ENCODE measurements at regions not wholly inside any gene's neighbourhood (a gene's known extent, or its start where the extent isn't known, plus 50 kb on each side); places are given as distances from the start of the nearest gene placed in this dataset.

GRCh38 chr18:4878480-4878879 is 318.6 kb downstream of the AKAIN1 start:
- Histone ChIP-seq H4K8ac (ENCODE audit: low read depth, low read length) (no peak overlapping the region), H3K9me3 (replicated peaks in 1 of 2; ENCODE audit: control insufficient read depth in 2 of 2, insufficient read depth in 1 of 2, low read depth in 1 of 2, low read length in 2 of 2) (no peaks in the 10 kb centered on the region), H2BK12ac (ENCODE audit: low read length) (no peak overlapping the region), H2AFZ (ENCODE audit: low read length) (no peak overlapping the region), H3K23ac (ENCODE audit: low read depth, low read length, poor library complexity) (no peak overlapping the region), H3K36me3 (replicated peaks in 1 of 2; ENCODE audit: control insufficient read depth in 2 of 2, insufficient read depth in 2 of 2, low read length in 2 of 2) (no peaks in the 10 kb centered on the region), H3K4me1 (ENCODE audit: control insufficient read depth in 2 of 2, insufficient read depth in 1 of 2, low read depth in 1 of 2, low read length in 2 of 2) (no peaks in the 10 kb centered on the region), H4K91ac (ENCODE audit: low read depth, low read length, poor library complexity) (no peak overlapping the region), H3K4me2 (ENCODE audit: insufficient read depth, low read length, poor library complexity, severe bottlenecking) (no peak overlapping the region), H3K14ac (ENCODE audit: low read length) (no peak overlapping the region), H2BK5ac (ENCODE audit: low read length) (no peak overlapping the region), H3K4me3 (ENCODE audit: low read length in 2 of 2) (no peak overlapping the region), H3K9ac (ENCODE audit: low read depth, low read length, poor library complexity) (no peak overlapping the region), H3K4ac (ENCODE audit: low read length) (no peak overlapping the region), H2BK15ac (ENCODE audit: low read length) (no peak overlapping the region), H3K79me1 (ENCODE audit: low read depth, low read length) (no peaks in the 10 kb centered on the region), H3K27me3 (ENCODE audit: control insufficient read depth in 3 of 3, insufficient read depth in 3 of 3, low read depth in 1 of 3, low read length in 3 of 3) (no peaks in the 10 kb centered on the region), H3K18ac (ENCODE audit: low read length) (no peak overlapping the region), H3K27ac (replicated peaks; ENCODE audit: low read length) (no peak overlapping the region), H2BK120ac (ENCODE audit: low read depth, low read length) (no peak overlapping the region), H2AK5ac (ENCODE audit: low read depth, low read length) (no peak overlapping the region)
- DNase-seq (ENCODE audit: low spot score) = no peak
- no CpG with 5 or more reads among the region's 4 CpGs for WGBS, 2 donors (ENCODE audit: extremely low coverage in 2 of 2, insufficient read length in 2 of 2, insufficient replicate concordance in 1 of 2)

GRCh38 chr18:4871197-4871596 is 325.9 kb downstream of the AKAIN1 start:
- Histone ChIP-seq H3K27ac (replicated peaks; ENCODE audit: low read length) (no peak overlapping the region), H3K27me3 (ENCODE audit: control insufficient read depth in 3 of 3, insufficient read depth in 3 of 3, low read depth in 1 of 3, low read length in 3 of 3) (no peaks in the 10 kb centered on the region), H3K4me1 (ENCODE audit: control insufficient read depth in 2 of 2, insufficient read depth in 1 of 2, low read depth in 1 of 2, low read length in 2 of 2) (no peaks in the 10 kb centered on the region), H3K18ac (ENCODE audit: low read length) (no peak overlapping the region), H3K36me3 (replicated peaks in 1 of 2; ENCODE audit: control insufficient read depth in 2 of 2, insufficient read depth in 2 of 2, low read length in 2 of 2) (no peaks in the 10 kb centered on the region), H2BK5ac (ENCODE audit: low read length) (no peak overlapping the region), H2BK120ac (ENCODE audit: low read depth, low read length) (no peak overlapping the region), H4K8ac (ENCODE audit: low read depth, low read length) (no peak overlapping the region), H3K4me3 (ENCODE audit: low read length in 2 of 2) (no peak overlapping the region), H3K14ac (ENCODE audit: low read length) (no peak overlapping the region), H3K9me3 (replicated peaks in 1 of 2; ENCODE audit: control insufficient read depth in 2 of 2, insufficient read depth in 1 of 2, low read depth in 1 of 2, low read length in 2 of 2) (no peaks in the 10 kb centered on the region), H3K79me1 (ENCODE audit: low read depth, low read length) (no peaks in the 10 kb centered on the region), H4K91ac (ENCODE audit: low read depth, low read length, poor library complexity) (no peak overlapping the region), H3K4ac (ENCODE audit: low read length) (no peak overlapping the region), H3K4me2 (ENCODE audit: insufficient read depth, low read length, poor library complexity, severe bottlenecking) (no peak overlapping the region), H3K9ac (ENCODE audit: low read depth, low read length, poor library complexity) (no peak overlapping the region), H2BK12ac (ENCODE audit: low read length) (no peak overlapping the region), H2BK15ac (ENCODE audit: low read length) (no peak overlapping the region), H3K23ac (ENCODE audit: low read depth, low read length, poor library complexity) (no peak overlapping the region), H2AK5ac (ENCODE audit: low read depth, low read length) (no peak overlapping the region), H2AFZ (ENCODE audit: low read length) (no peak overlapping the region)
- DNase-seq (ENCODE audit: low spot score) = no peak

GRCh38 chr18:4870177-4870773 is 326.8 kb downstream of the AKAIN1 start:
- H2AK5ac ChIP-seq (ENCODE audit: low read depth, low read length) = no peak overlapping the region
- no peak overlapping the region for H2BK120ac ChIP-seq (ENCODE audit: low read depth, low read length)
- H3K36me3 ChIP-seq (replicated peaks in 1 of 2; ENCODE audit: control insufficient read depth in 2 of 2, insufficient read depth in 2 of 2, low read length in 2 of 2) = no peaks in the 10 kb centered on the region
- no peak overlapping the region for H4K8ac ChIP-seq (ENCODE audit: low read depth, low read length)
- H4K91ac ChIP-seq (ENCODE audit: low read depth, low read length, poor library complexity) = no peak overlapping the region
- no peak overlapping the region for H3K18ac ChIP-seq (ENCODE audit: low read length)
- H2BK12ac ChIP-seq (ENCODE audit: low read length) = no peak overlapping the region
- H3K27ac ChIP-seq (replicated peaks; ENCODE audit: low read length) = no peak overlapping the region
- no peaks in the 10 kb centered on the region for H3K27me3 ChIP-seq (ENCODE audit: control insufficient read depth in 3 of 3, insufficient read depth in 3 of 3, low read depth in 1 of 3, low read length in 3 of 3)
- H3K4me3 ChIP-seq (ENCODE audit: low read length in 2 of 2) = no peak overlapping the region
- WGBS, 2 donors (ENCODE audit: extremely low coverage in 2 of 2, insufficient read length in 2 of 2, insufficient replicate concordance in 1 of 2) = no CpG with 5 or more reads among the region's 4 CpGs
- H3K14ac ChIP-seq (ENCODE audit: low read length) = no peak overlapping the region
- no peak overlapping the region for H2BK15ac ChIP-seq (ENCODE audit: low read length)
- H2BK5ac ChIP-seq (ENCODE audit: low read length) = no peak overlapping the region
- H3K4me2 ChIP-seq (ENCODE audit: insufficient read depth, low read length, poor library complexity, severe bottlenecking) = no peak overlapping the region
- H3K79me1 ChIP-seq (ENCODE audit: low read depth, low read length) = no peaks in the 10 kb centered on the region
- DNase-seq (ENCODE audit: low spot score) = no peak
- H3K9ac ChIP-seq (ENCODE audit: low read depth, low read length, poor library complexity) = no peak overlapping the region
- H3K9me3 ChIP-seq (replicated peaks in 1 of 2; ENCODE audit: control insufficient read depth in 2 of 2, insufficient read depth in 1 of 2, low read depth in 1 of 2, low read length in 2 of 2) = no peaks in the 10 kb centered on the region
- no peak overlapping the region for H3K4ac ChIP-seq (ENCODE audit: low read length)
- no peak overlapping the region for H3K23ac ChIP-seq (ENCODE audit: low read depth, low read length, poor library complexity)
- H2AFZ ChIP-seq (ENCODE audit: low read length) = no peak overlapping the region
- no peaks in the 10 kb centered on the region for H3K4me1 ChIP-seq (ENCODE audit: control insufficient read depth in 2 of 2, insufficient read depth in 1 of 2, low read depth in 1 of 2, low read length in 2 of 2)

GRCh38 chr18:4869155-4869554 is 327.9 kb downstream of the AKAIN1 start:
- Histone ChIP-seq H2AK5ac (ENCODE audit: low read depth, low read length) (no peak overlapping the region), H3K27me3 (ENCODE audit: control insufficient read depth in 3 of 3, insufficient read depth in 3 of 3, low read depth in 1 of 3, low read length in 3 of 3) (no peaks in the 10 kb centered on the region), H2BK15ac (ENCODE audit: low read length) (no peak overlapping the region), H2AFZ (ENCODE audit: low read length) (no peak overlapping the region), H3K4me2 (ENCODE audit: insufficient read depth, low read length, poor library complexity, severe bottlenecking) (no peak overlapping the region), H2BK12ac (ENCODE audit: low read length) (no peak overlapping the region), H4K8ac (ENCODE audit: low read depth, low read length) (no peak overlapping the region), H3K79me1 (ENCODE audit: low read depth, low read length) (no peaks in the 10 kb centered on the region), H3K23ac (ENCODE audit: low read depth, low read length, poor library complexity) (no peak overlapping the region), H2BK120ac (ENCODE audit: low read depth, low read length) (no peak overlapping the region), H3K18ac (ENCODE audit: low read length) (no peak overlapping the region), H3K9ac (ENCODE audit: low read depth, low read length, poor library complexity) (no peak overlapping the region), H3K14ac (ENCODE audit: low read length) (no peak overlapping the region), H4K91ac (ENCODE audit: low read depth, low read length, poor library complexity) (no peak overlapping the region), H3K4me1 (ENCODE audit: control insufficient read depth in 2 of 2, insufficient read depth in 1 of 2, low read depth in 1 of 2, low read length in 2 of 2) (no peaks in the 10 kb centered on the region), H3K4me3 (ENCODE audit: low read length in 2 of 2) (no peak overlapping the region), H3K36me3 (replicated peaks in 1 of 2; ENCODE audit: control insufficient read depth in 2 of 2, insufficient read depth in 2 of 2, low read length in 2 of 2) (no peaks in the 10 kb centered on the region), H2BK5ac (ENCODE audit: low read length) (no peak overlapping the region), H3K9me3 (replicated peaks in 1 of 2; ENCODE audit: control insufficient read depth in 2 of 2, insufficient read depth in 1 of 2, low read depth in 1 of 2, low read length in 2 of 2) (no peaks in the 10 kb centered on the region), H3K27ac (replicated peaks; ENCODE audit: low read length) (no peak overlapping the region), H3K4ac (ENCODE audit: low read length) (no peak overlapping the region)
- DNase-seq (ENCODE audit: low spot score) = no peak
- WGBS, 2 donors (ENCODE audit: extremely low coverage in 2 of 2, insufficient read length in 2 of 2, insufficient replicate concordance in 1 of 2) = no CpG with 5 or more reads among the region's 3 CpGs

Measured in neuronal stem cell (in vitro differentiated cells).